OCI-LY1 (cell line): ENCODE measurements at regions not wholly inside any gene's neighbourhood (a gene's known extent, or its start where the extent isn't known, plus 50 kb on each side); places are given as distances from the start of the nearest gene placed in this dataset.

Source experiments
- CTCF ChIP-seq: fragments of 200-600 bp; sonication (generic), shearing (Covaris generic); IDR thresholded peaks from 2 replicates; pipeline ENCODE4 v1.5.1; 2017; ENCODE audit warnings: mild to moderate bottlenecking, antibody characterized with exemption, low read length, moderate library complexity, mixed read lengths
- EZH2 ChIP-seq: fragments of 200-600 bp; sonication (generic), shearing (Covaris generic); IDR thresholded peaks from 2 replicates; pipeline ENCODE4 v1.8.0; 2017; ENCODE audit warnings: borderline replicate concordance, mixed run types, mild to moderate bottlenecking, antibody characterized with exemption, low read length, moderate library complexity, mixed read lengths

GRCh38 chr2:186319105-186319504 is 167.0 kb upstream of the ZC3H15 start:
- TF ChIP-seq CTCF, result no peak
- no peak for TF ChIP-seq EZH2
